K562 (cell line): ENCODE measurements at regions not wholly inside any gene's neighbourhood (a gene's known extent, or its start where the extent isn't known, plus 50 kb on each side); places are given as distances from the start of the nearest gene placed in this dataset.
"Not testable (repeated sequence)": the region's sequence is repeated elsewhere in the genome, so short reads cannot be mapped to it uniquely, and the experiment has no call there.

Source experiments
- ATAC-seq: fragments of 200-7000 bp; cut with Tn5 transposase; 3 replicates; pipeline ENCODE4 v1.9.1; 2020; ENCODE audit warnings: moderate library complexity
- BruUV-seq: library from RNA; stranded (reverse); fragments of 400-500 nt; replicated peaks from 2 replicates; lab custom pipeline; 2021; lab: Mats Ljungman, UMichigan
- CTCF ChIA-PET: fragments of 300-600 bp; formaldehyde crosslinking; extraction: SDS; loops from one replicate; lab custom pipeline; 2021; ENCODE audit warnings: low intra/inter-chr PET ratio; lab: Yijun Ruan, JAX
- POLR2A ChIA-PET: fragments of 300-600, 350-650 bp; sonication (Branson Sonifier 250); formaldehyde crosslinking; extraction: SDS; loops from one replicate; lab custom pipeline; 2021; ENCODE audit warnings: antibody characterized with exemption, inconsistent platforms; lab: Yijun Ruan, JAX
- DNase-seq, 4 experiments: peaks; one replicate each; pipeline versions ENCODE4 v3.0.0 to v3.0.0-alpha.2; 2011 to 2018; ENCODE audit warnings: low spot score in 3 of 4, mixed read lengths in 3 of 4; ENCODE audit errors: extremely low read depth in 1 of 4
- FAIRE-seq: peaks from 2 replicates; lab custom pipeline; 2011; peaks lifted over from hg19 to GRCh38; lab: Jason Lieb, UNC
- H2AFZ ChIP-seq: 2 replicates; pipeline ENCODE4 v1.6.0; 2011; ENCODE audit warnings: low read depth, low read length, control low read depth, inconsistent platforms
- H3K27ac ChIP-seq: fragments of 200-600 bp; 3 replicates; pipeline ENCODE4 v1.8.0; 2011; ENCODE audit warnings: low read depth, mild to moderate bottlenecking, control low read depth, inconsistent platforms, low read length, moderate library complexity, mixed read lengths; ENCODE audit errors: extremely low read depth
- H3K27me3 ChIP-seq, 2 experiments: fragments of 300-600 bp in 1 of 2; 2 replicates in 1 of 2; 3 replicates in 1 of 2; pipeline versions ENCODE4 v1.6.0 to v1.8.0; 2011; ENCODE audit warnings: inconsistent platforms in 2 of 2, low read length in 2 of 2, mild to moderate bottlenecking in 1 of 2, mixed read lengths in 1 of 2, moderate library complexity in 1 of 2; ENCODE audit not compliant: control insufficient read depth in 2 of 2, insufficient read depth in 2 of 2
- H3K36me3 ChIP-seq: fragments of 300-600 bp; 3 replicates; pipeline ENCODE4 v1.8.0; 2011; ENCODE audit warnings: mild to moderate bottlenecking, low read length, inconsistent platforms; ENCODE audit not compliant: control insufficient read depth, insufficient read depth
- H3K4me1 ChIP-seq, 2 experiments: fragments of 200-600 bp in 1 of 2; replicated peaks in 1 of 2; 2 replicates in 1 of 2; 3 replicates in 1 of 2; pipeline versions ENCODE4 v1.5.1 to v1.8.0; 2011; ENCODE audit warnings: inconsistent platforms in 2 of 2, low read length in 2 of 2, mild to moderate bottlenecking in 1 of 2, mixed read lengths in 1 of 2, moderate library complexity in 1 of 2; ENCODE audit not compliant: control insufficient read depth in 2 of 2, insufficient read depth in 2 of 2
- H3K4me2 ChIP-seq: 2 replicates; pipeline ENCODE4 v1.6.1; 2011; ENCODE audit warnings: low read length, control low read depth, inconsistent platforms, mixed read lengths; ENCODE audit not compliant: insufficient read depth
- H3K4me3 ChIP-seq: fragments of 200-600 bp; sonication (generic), shearing (Covaris generic); 2 replicates; pipeline ENCODE4 v1.5.1; 2016; ENCODE audit warnings: control low read depth, inconsistent platforms
- H3K79me2 ChIP-seq: fragments of 200-600 bp; 3 replicates; pipeline ENCODE4 v1.8.0; 2011; ENCODE audit warnings: low read length, inconsistent platforms; ENCODE audit not compliant: control insufficient read depth, insufficient read depth
- H3K9ac ChIP-seq, 2 experiments: 2 replicates each; pipeline versions ENCODE4 v1.6.0 to v1.6.1; 2011; ENCODE audit warnings: low read depth in 2 of 2, low read length in 2 of 2, control low read depth in 1 of 2, inconsistent platforms in 1 of 2, mild to moderate bottlenecking in 1 of 2, mixed read lengths in 1 of 2; ENCODE audit not compliant: insufficient read depth in 1 of 2
- H3K9me1 ChIP-seq: one replicate; pipeline ENCODE4 v1.6.0; 2011; ENCODE audit warnings: inconsistent platforms, mild to moderate bottlenecking, low read length, moderate library complexity; ENCODE audit not compliant: control insufficient read depth, insufficient read depth
- H3K9me3 ChIP-seq: replicated peaks from 2 replicates; pipeline ENCODE4 v1.5.1; 2011; ENCODE audit warnings: low read depth, low read length, inconsistent platforms; ENCODE audit not compliant: control insufficient read depth, insufficient read depth
- H4K20me1 ChIP-seq: replicated peaks from 2 replicates; pipeline ENCODE4 v1.6.1; 2011; ENCODE audit warnings: low read length, inconsistent platforms, mixed read lengths; ENCODE audit not compliant: control insufficient read depth, insufficient read depth
- ZNF655 ChIP-seq: fragments of 250-450 bp; sonication (Bioruptor Pico); IDR thresholded peaks from 2 replicates; pipeline ENCODE4 v1.5.0; 2021
- WGBS: fragments of 100-300 bp; shearing (Covaris generic); methylation state at CpG from one replicate; pipeline ENCODE4 v1.1.6; 2016; ENCODE audit warnings: low coverage, mixed read lengths; ENCODE audit not compliant: insufficient coverage; ENCODE audit errors: missing lambda C conversion rate; 5-methylcytosine and 5-hydroxymethylcytosine counted together
- in situ Hi-C: fragments of 300-500 bp; cut with MboI; formaldehyde crosslinking; loops from 4 replicates; pipeline ENCODE4 v1.15.0; 2018; ENCODE audit warnings: inconsistent platforms, mixed read lengths
- intact Hi-C: fragments of 100-400 bp; cut with micrococcal nuclease; formaldehyde crosslinking; loops from 2 replicates; pipeline ENCODE4 v1.14.2; 2022

DNA sequence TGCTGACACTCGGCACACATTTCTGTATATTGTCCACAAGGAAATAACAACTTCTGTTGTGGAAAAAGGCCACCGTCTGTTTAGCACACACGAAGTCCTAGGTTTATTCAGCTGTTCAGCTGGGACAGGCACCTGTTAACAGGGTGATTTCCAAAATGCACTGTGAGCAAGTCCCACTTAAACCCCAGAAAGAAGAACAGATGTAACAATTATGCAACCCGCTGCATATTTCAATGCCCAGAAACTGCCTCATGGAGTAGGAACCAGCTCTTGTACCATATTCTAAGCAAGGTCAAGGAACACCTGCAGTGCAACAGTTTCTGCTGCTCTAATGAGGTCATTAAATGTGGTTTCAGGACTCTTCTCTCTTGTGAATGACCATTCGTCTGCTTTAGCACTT, 77.1 kb downstream of the GEMIN8 start (continued):
- TF ChIP-seq ZNF655 (CRISPR knock-in tag) = no peak

- H2AFZ ChIP-seq, DNase-seq, H3K27ac ChIP-seq, H3K79me2 ChIP-seq, ATAC-seq, H3K36me3 ChIP-seq, H3K27me3 ChIP-seq, H3K9me3 ChIP-seq, CTCF ChIA-PET, intact Hi-C loops, BruUV-seq, H4K20me1 ChIP-seq, FAIRE-seq, H3K4me1 ChIP-seq, in situ Hi-C loops, H3K9ac ChIP-seq, H3K4me2 ChIP-seq, H3K9me1 ChIP-seq, H3K4me3 ChIP-seq: not testable (repeated sequence)
- WGBS = 3% methylated on average over 5 of the region's 6 CpGs
- POLR2A ChIA-PET = interaction anchor here (0.6 kb wide), 1 partner anchor 775 kb away, joined by 3 read pairs; no protein-coding TSS in a partner anchor
These were observed 83.5 kb downstream of the GEMIN8 start for GRCh38 chrX:13946223-13946622.

GRCh38 chrX:13945787-13946186, 83.9 kb downstream of the GEMIN8 start:
- H3K36me3 ChIP-seq, H2AFZ ChIP-seq, FAIRE-seq, H3K9ac ChIP-seq, intact Hi-C loops, DNase-seq, H3K4me1 ChIP-seq, in situ Hi-C loops, H3K4me2 ChIP-seq, H3K27me3 ChIP-seq, H3K9me3 ChIP-seq, POLR2A ChIA-PET, H3K9me1 ChIP-seq, H3K4me3 ChIP-seq, H3K27ac ChIP-seq, CTCF ChIA-PET, BruUV-seq, H3K79me2 ChIP-seq, ATAC-seq, H4K20me1 ChIP-seq: not testable (repeated sequence)
- WGBS = no CpG with 5 or more reads among the region's 3 CpGs
